ENCODE measurements at regions not wholly inside any gene's neighbourhood (a gene's known extent, or its start where the extent isn't known, plus 50 kb on each side); places are given as distances from the start of the nearest gene placed in this dataset.

- H3K4me3 ChIP-seq = no peak overlapping the region
- WGBS, 5 donors = 76 to 83% (median 76%) methylated on average over 7 of the region's 7 CpGs
- intact Hi-C loops (cut with DNase I; ENCODE audit: low total_unique reads) = no loop called here
- no peak overlapping the region for H3K27ac ChIP-seq
- no peak for DNase-seq
- TF ChIP-seq POLR2A (IDR thresholded peaks at IDR 0.05) = no peak
- TF ChIP-seq EP300 (IDR thresholded peaks at IDR 0.05) = no peak
- no peak for TF ChIP-seq POLR2AphosphoS5 (IDR thresholded peaks at IDR 0.05)
- TF ChIP-seq CTCF (IDR thresholded peaks at IDR 0.05) = no peak
- H3K27me3 ChIP-seq = peaks cover 0 to 4% (median 0%) of the 10 kb centered on the region in 3 donors
- H3K4me1 ChIP-seq = no peaks in the 10 kb centered on the region
- no peaks in the 10 kb centered on the region for H3K36me3 ChIP-seq
- no peaks in the 10 kb centered on the region for H3K9me3 ChIP-seq
Observed at GRCh38 chr11:33564856-33565453, 135.7 kb downstream of the C11orf91 start.

GRCh38 chr11:33560729-33561128 is 139.9 kb downstream of the C11orf91 start:
- Histone ChIP-seq H3K4me3 (no peak overlapping the region), H3K4me1 (no peaks in the 10 kb centered on the region), H3K27ac (no peak overlapping the region), H3K36me3 (no peaks in the 10 kb centered on the region), H3K27me3 (no peaks in the 10 kb centered on the region), H3K9me3 (no peaks in the 10 kb centered on the region)
- intact Hi-C loops (cut with DNase I; ENCODE audit: low total_unique reads) = no loop called here
- TF ChIP-seq POLR2A (IDR thresholded peaks at IDR 0.05) = no peak
- TF ChIP-seq EP300 (IDR thresholded peaks at IDR 0.05) = no peak
- TF ChIP-seq CTCF (IDR thresholded peaks at IDR 0.05) = no peak
- no peak for TF ChIP-seq POLR2AphosphoS5 (IDR thresholded peaks at IDR 0.05)
- no peak for DNase-seq
- 31 to 45% (median 41%) methylated on average over 4 of the region's 4 CpGs for WGBS, 5 donors

- H3K27ac ChIP-seq = no peak overlapping the region
- 54 to 75% (median 63%) methylated on average over 11 of the region's 11 CpGs for WGBS, 5 donors
- H3K9me3 ChIP-seq = no peaks in the 10 kb centered on the region
- DNase-seq = no peak
- H3K27me3 ChIP-seq = no peaks in the 10 kb centered on the region
- TF ChIP-seq CTCF (IDR thresholded peaks at IDR 0.05) (no peak), POLR2AphosphoS5 (IDR thresholded peaks at IDR 0.05) (no peak), POLR2A (IDR thresholded peaks at IDR 0.05) (no peak), EP300 (IDR thresholded peaks at IDR 0.05) (no peak)
- no peaks in the 10 kb centered on the region for H3K4me1 ChIP-seq
- H3K36me3 ChIP-seq = no peaks in the 10 kb centered on the region
- no peak overlapping the region for H3K4me3 ChIP-seq
- intact Hi-C loops (cut with DNase I; ENCODE audit: low total_unique reads) = no loop called here
Observed at GRCh38 chr11:33559567-33559966, 141.1 kb downstream of the C11orf91 start.

GRCh38 chr11:33558097-33558496 is 142.5 kb downstream of the C11orf91 start:
- 73 to 85% (median 78%) methylated on average over 7 of the region's 7 CpGs for WGBS, 5 donors
- Histone ChIP-seq H3K4me3 (no peak overlapping the region), H3K27ac (no peak overlapping the region), H3K4me1 (no peaks in the 10 kb centered on the region), H3K27me3 (no peaks in the 10 kb centered on the region), H3K36me3 (no peaks in the 10 kb centered on the region), H3K9me3 (no peaks in the 10 kb centered on the region)
- DNase-seq = no peak
- intact Hi-C loops (cut with DNase I; ENCODE audit: low total_unique reads) = no loop called here
- TF ChIP-seq POLR2A (IDR thresholded peaks at IDR 0.05) = no peak
- no peak for TF ChIP-seq EP300 (IDR thresholded peaks at IDR 0.05)
- no peak for TF ChIP-seq CTCF (IDR thresholded peaks at IDR 0.05)
- TF ChIP-seq POLR2AphosphoS5 (IDR thresholded peaks at IDR 0.05) = no peak
